ENCODE measurements at regions not wholly inside any gene's neighbourhood (a gene's known extent, or its start where the extent isn't known, plus 50 kb on each side); places are given as distances from the start of the nearest gene placed in this dataset.

- no peaks in the 10 kb centered on the region for H3K9me3 ChIP-seq (replicated peaks; ENCODE audit: control insufficient read depth, insufficient read depth, low read depth, low read length)
- intact Hi-C loops (cut with micrococcal nuclease), result no loop called here
- H3K4me1 ChIP-seq (replicated peaks in 1 of 2; ENCODE audit: control insufficient read depth in 2 of 2, insufficient read depth in 2 of 2, low read length in 2 of 2), result no peaks in the 10 kb centered on the region
- no peak for TF ChIP-seq MAX (CRISPR knock-in tag; IDR thresholded peaks at IDR 0.05)
- DNase-seq (ENCODE audit: extremely low read depth in 1 of 4, low spot score in 3 of 4) (no peak), ATAC-seq (no peak), FAIRE-seq (no peak)
- H2AFZ ChIP-seq (ENCODE audit: low read depth, low read length), result no peak overlapping the region
- no peaks in the 10 kb centered on the region for H3K9me1 ChIP-seq (ENCODE audit: control insufficient read depth, insufficient read depth, low read length)
- H3K79me2 ChIP-seq (ENCODE audit: control insufficient read depth, insufficient read depth, low read length), result no peaks in the 10 kb centered on the region
- in situ Hi-C loops (cut with MboI), result no loop called here
- CTCF ChIA-PET (ENCODE audit: low intra/inter-chr PET ratio), result no interaction called here
- no peak overlapping the region for H3K4me2 ChIP-seq (ENCODE audit: insufficient read depth, low read length)
- no peaks in the 10 kb centered on the region for H4K20me1 ChIP-seq (replicated peaks; ENCODE audit: control insufficient read depth, insufficient read depth, low read length)
- no peak overlapping the region for H3K9ac ChIP-seq (ENCODE audit: insufficient read depth in 1 of 2, low read depth in 2 of 2, low read length in 2 of 2)
- no peaks in the 10 kb centered on the region for H3K36me3 ChIP-seq (ENCODE audit: control insufficient read depth, insufficient read depth, low read length)
- POLR2A ChIA-PET, result no interaction called here
- no peak overlapping the region for H3K27ac ChIP-seq (ENCODE audit: extremely low read depth, low read depth, low read length)
- no peaks in the 10 kb centered on the region for H3K27me3 ChIP-seq (ENCODE audit: control insufficient read depth in 2 of 2, insufficient read depth in 2 of 2, low read length in 2 of 2)
- H3K4me3 ChIP-seq, result no peak overlapping the region
- BruUV-seq (replicated peaks), result no TSS peak
These were observed 204.2 kb downstream of the CHRM3 start for GRCh38 chr1:239590556-239590955.

GRCh38 chr1:239593527-239593926 is 207.2 kb downstream of the CHRM3 start:
- H3K36me3 ChIP-seq (ENCODE audit: control insufficient read depth, insufficient read depth, low read length), result no peaks in the 10 kb centered on the region
- intact Hi-C loops (cut with micrococcal nuclease) (no loop called here), in situ Hi-C loops (cut with MboI) (no loop called here)
- DNase-seq (ENCODE audit: extremely low read depth in 1 of 4, low spot score in 3 of 4), result no peak
- BruUV-seq (replicated peaks), result no TSS peak
- POLR2A ChIA-PET, result no interaction called here
- no peaks in the 10 kb centered on the region for H3K9me3 ChIP-seq (replicated peaks; ENCODE audit: control insufficient read depth, insufficient read depth, low read depth, low read length)
- no peak overlapping the region for H3K9ac ChIP-seq (ENCODE audit: insufficient read depth in 1 of 2, low read depth in 2 of 2, low read length in 2 of 2)
- H3K27me3 ChIP-seq (ENCODE audit: control insufficient read depth in 2 of 2, insufficient read depth in 2 of 2, low read length in 2 of 2), result no peaks in the 10 kb centered on the region
- WGBS (ENCODE audit: insufficient coverage, low coverage, missing lambda C conversion rate), result 8% methylated on average over 4 of the region's 4 CpGs
- no peak for ATAC-seq
- no peak for FAIRE-seq
- H3K27ac ChIP-seq (ENCODE audit: extremely low read depth, low read depth, low read length), result no peak overlapping the region
- H3K4me2 ChIP-seq (ENCODE audit: insufficient read depth, low read length), result no peak overlapping the region
- no peaks in the 10 kb centered on the region for H3K4me1 ChIP-seq (replicated peaks in 1 of 2; ENCODE audit: control insufficient read depth in 2 of 2, insufficient read depth in 2 of 2, low read length in 2 of 2)
- no peaks in the 10 kb centered on the region for H3K9me1 ChIP-seq (ENCODE audit: control insufficient read depth, insufficient read depth, low read length)
- no peaks in the 10 kb centered on the region for H3K79me2 ChIP-seq (ENCODE audit: control insufficient read depth, insufficient read depth, low read length)
- H3K4me3 ChIP-seq, result no peak overlapping the region
- no peak overlapping the region for H2AFZ ChIP-seq (ENCODE audit: low read depth, low read length)
- no peak for TF ChIP-seq BRD9 (IDR thresholded peaks at IDR 0.05; ENCODE audit: low read depth, partially characterized antibody)
- no peak for TF ChIP-seq ZNF239 (CRISPR knock-in tag; IDR thresholded peaks at IDR 0.05)
- no peak for TF ChIP-seq HSF4 (CRISPR knock-in tag; IDR thresholded peaks at IDR 0.05; ENCODE audit: borderline replicate concordance)
- no peak for TF ChIP-seq NFE2L1 (tag; IDR thresholded peaks at IDR 0.05; ENCODE audit: borderline replicate concordance, low read depth)
- TF ChIP-seq CEBPG (CRISPR knock-in tag; IDR thresholded peaks at IDR 0.05), result no peak
- no peak for TF ChIP-seq CEBPG (tag; conservative IDR thresholded peaks at IDR 0.05 in 1 of 2, IDR thresholded peaks at IDR 0.05 in 1 of 2)
- TF ChIP-seq ZNF445 (CRISPR knock-in tag; IDR thresholded peaks at IDR 0.05; ENCODE audit: low read depth), result no peak
- TF ChIP-seq EP400 (IDR thresholded peaks at IDR 0.05), result no peak
- TF ChIP-seq ASH1L (IDR thresholded peaks at IDR 0.05; ENCODE audit: borderline replicate concordance, low read depth, partially characterized antibody), result no peak
- TF ChIP-seq IFI16 (CRISPR knock-in tag; IDR thresholded peaks at IDR 0.05), result no peak
- TF ChIP-seq ELF1 (tag; IDR thresholded peaks at IDR 0.05), result no peak
- no peak for TF ChIP-seq HDAC2 (IDR thresholded peaks at IDR 0.05)
- CTCF ChIA-PET (ENCODE audit: low intra/inter-chr PET ratio), result no interaction called here
- no peaks in the 10 kb centered on the region for H4K20me1 ChIP-seq (replicated peaks; ENCODE audit: control insufficient read depth, insufficient read depth, low read length)

Data from K562 (cell line).